Aorta (tissue), 5 donors: ENCODE measurements at regions not wholly inside any gene's neighbourhood (a gene's known extent, or its start where the extent isn't known, plus 50 kb on each side); places are given as distances from the start of the nearest gene placed in this dataset.

ENCODE experiments used
- ATAC-seq: fragments of 200-7000 bp; cut with Tn5 transposase; one replicate; pipeline ENCODE4 v1.9.1; 2022; ENCODE audit warnings: moderate library complexity; ENCODE audit not compliant: low FRiP score
- DNase-seq, 2 donors: peaks; one replicate each; pipeline ENCODE4 v3.0.0-alpha.2; 2020
- H3K27ac ChIP-seq, 2 donors: one replicate each; pipeline ENCODE4 v1.5.1; 2013; ENCODE audit warnings: low read length in 2 of 2, mild to moderate bottlenecking in 2 of 2, moderate library complexity in 2 of 2, control low read depth in 1 of 2, inconsistent platforms in 1 of 2, low read depth in 1 of 2
- H3K27me3 ChIP-seq, 2 donors: one replicate each; pipeline ENCODE4 v1.6.1; 2013; ENCODE audit warnings: control low read depth in 1 of 2, low read length in 1 of 2, mild to moderate bottlenecking in 1 of 2, moderate library complexity in 1 of 2; ENCODE audit not compliant: insufficient read depth in 2 of 2, control insufficient read depth in 1 of 2
- H3K36me3 ChIP-seq, 2 donors: one replicate each; pipeline ENCODE4 v1.6.1; 2013; ENCODE audit warnings: control low read depth in 1 of 2, low read length in 1 of 2, mild to moderate bottlenecking in 1 of 2; ENCODE audit not compliant: insufficient read depth in 2 of 2, control insufficient read depth in 1 of 2
- H3K4me1 ChIP-seq, 2 donors: one replicate each; pipeline ENCODE4 v1.6.1; 2013; ENCODE audit warnings: low read length in 2 of 2, control low read depth in 1 of 2, mild to moderate bottlenecking in 1 of 2, moderate library complexity in 1 of 2; ENCODE audit not compliant: insufficient read depth in 2 of 2, control insufficient read depth in 1 of 2
- H3K4me3 ChIP-seq, 2 donors: one replicate each; pipeline ENCODE4 v1.5.1; 2013; ENCODE audit warnings: low read length in 2 of 2, control low read depth in 1 of 2, mild to moderate bottlenecking in 1 of 2
- H3K9me3 ChIP-seq: one replicate; pipeline ENCODE4 v1.6.1; 2013; ENCODE audit warnings: mild to moderate bottlenecking, low read length; ENCODE audit not compliant: control insufficient read depth
- WGBS, 2 donors: extraction: QIAGEN DNeasy Blood & Tissue Kit; methylation state at CpG; one replicate each; pipeline ENCODE4 v1.1.7; 2013; 5-methylcytosine and 5-hydroxymethylcytosine counted together
- intact Hi-C, 2 donors: fragments of 100-400 bp; cut with DNase I; formaldehyde crosslinking; loops; one replicate each; pipeline versions ENCODE4 v1.14.2 to v1.15.0; 2022
- donor health status: healthy with polysubstance abuse.
- donor health status: Bipolar disorder and iron deficiency.
- donor health status: DM: no; HTN: no; CAD: no.
- donor health status: DM: no; HTN: no; CAD: no.
- donor health status: DM: yes; HTN: yes; CAD: no.

DNA sequence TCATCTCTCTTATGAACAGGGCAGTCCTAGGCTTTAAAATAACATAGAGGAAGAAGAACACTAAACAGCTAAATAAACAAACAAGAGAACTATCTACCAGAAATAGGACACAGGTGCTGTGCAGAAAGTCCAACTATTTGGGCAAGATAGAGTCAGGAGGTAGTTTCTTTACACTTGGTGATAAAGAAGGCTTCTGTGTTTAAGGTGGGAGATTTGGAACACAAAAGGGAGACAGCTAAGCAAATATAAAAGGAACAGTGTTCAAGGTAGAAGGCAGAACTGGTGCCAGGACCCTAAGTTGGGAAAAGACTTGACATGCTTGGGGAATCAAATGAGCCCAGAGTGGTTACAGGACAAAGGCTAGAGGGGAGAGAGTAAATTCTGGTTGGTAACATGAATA, 110.5 kb downstream of the MANEA start:
- Histone ChIP-seq H3K4me3 (no peak overlapping the region), H3K9me3 (no peaks in the 10 kb centered on the region), H3K4me1 (no peaks in the 10 kb centered on the region), H3K27me3 (peaks cover 0 to 1% of the 10 kb centered on the region in 2 donors), H3K36me3 (no peaks in the 10 kb centered on the region), H3K27ac (no peak overlapping the region)
- ATAC-seq (no peak), DNase-seq (no peak)
- intact Hi-C loops: no loop called here

DNA sequence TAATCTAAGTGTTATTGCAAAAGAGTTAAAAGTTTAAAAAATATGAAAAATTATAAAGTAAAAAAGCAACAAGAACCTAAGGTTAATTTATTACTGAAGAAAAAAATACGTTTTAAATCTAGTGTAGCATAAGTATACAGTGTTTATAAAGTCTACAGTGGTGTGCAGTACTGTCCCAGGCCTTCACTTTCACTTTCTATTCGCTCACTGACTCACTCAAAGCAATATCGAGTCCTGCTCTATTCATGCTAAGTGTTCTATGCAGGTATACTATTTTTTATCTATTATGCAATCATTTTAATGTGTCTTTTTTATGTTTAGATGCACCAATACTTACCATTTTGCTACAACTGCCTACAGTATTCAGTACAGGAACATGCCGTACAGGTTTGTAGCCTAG, 113.0 kb downstream of the MANEA start:
- 68 to 72% methylated on average over 4 of the region's 4 CpGs for WGBS, 2 donors
- no peaks in the 10 kb centered on the region for H3K9me3 ChIP-seq

DNA sequence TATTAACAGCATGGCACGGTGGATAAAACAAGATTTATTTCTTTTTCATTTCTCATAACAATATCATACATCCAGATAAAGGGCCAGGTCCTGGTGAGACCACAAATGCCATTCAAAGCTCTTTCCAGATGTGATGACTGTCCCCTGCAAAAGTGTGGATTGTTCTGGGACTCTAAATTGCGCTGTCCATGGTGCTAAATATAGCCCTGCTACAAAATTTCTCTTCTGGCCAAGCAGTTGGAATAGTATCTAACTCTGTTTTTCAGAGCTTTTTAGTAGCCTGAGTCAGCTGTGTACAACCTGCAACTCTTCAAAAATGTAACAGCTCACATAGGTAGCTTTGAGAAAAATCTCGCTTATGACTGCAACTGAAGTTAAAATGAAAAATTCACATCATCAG, 115.8 kb downstream of the MANEA start:
- Histone ChIP-seq H3K4me3 (no peak overlapping the region), H3K27ac (no peak overlapping the region), H3K36me3 (no peaks in the 10 kb centered on the region), H3K27me3 (no peaks in the 10 kb centered on the region), H3K9me3 (no peaks in the 10 kb centered on the region), H3K4me1 (no peaks in the 10 kb centered on the region)
- ATAC-seq: no peak
- WGBS, 2 donors: 47 to 50% methylated on average over 3 of the region's 3 CpGs
- no peak for DNase-seq
- intact Hi-C loops: no loop called here

More for the DNA sequence above, 113.0 kb downstream of the MANEA start:
- Histone ChIP-seq H3K27me3 (no peaks in the 10 kb centered on the region), H3K4me3 (no peak overlapping the region), H3K36me3 (no peaks in the 10 kb centered on the region), H3K4me1 (no peaks in the 10 kb centered on the region), H3K27ac (no peak overlapping the region)
- no peak for DNase-seq
- intact Hi-C loops: no loop called here
- no peak for ATAC-seq

DNA sequence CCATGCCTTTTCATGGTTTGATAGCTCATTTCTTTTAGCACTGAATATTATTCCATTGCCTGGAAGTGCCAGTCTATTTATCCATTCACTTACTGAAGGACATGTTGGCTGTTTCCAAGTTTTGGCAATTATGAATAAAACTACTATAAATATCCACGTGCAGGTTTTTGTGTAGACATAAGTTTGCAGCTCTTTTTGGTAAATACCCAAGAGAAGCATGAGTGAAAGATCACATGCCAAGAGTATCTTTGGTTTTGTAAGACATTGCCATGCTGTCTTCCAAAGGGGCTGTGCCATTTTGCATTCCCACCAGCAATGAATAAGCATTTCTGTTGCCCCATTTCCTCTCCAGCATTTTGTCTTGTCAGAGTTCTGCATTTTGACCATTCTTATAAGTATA, 120.9 kb downstream of the MANEA start:
- H3K36me3 ChIP-seq: no peaks in the 10 kb centered on the region
- no peak for ATAC-seq
- H3K4me1 ChIP-seq: no peaks in the 10 kb centered on the region
- no peaks in the 10 kb centered on the region for H3K27me3 ChIP-seq
- DNase-seq: no peak
- 0 to 2% methylated on average over 1 of the region's 1 CpG for WGBS, 2 donors
- no peaks in the 10 kb centered on the region for H3K9me3 ChIP-seq
- no peak overlapping the region for H3K4me3 ChIP-seq
- no peak overlapping the region for H3K27ac ChIP-seq
- intact Hi-C loops: no loop called here

DNA sequence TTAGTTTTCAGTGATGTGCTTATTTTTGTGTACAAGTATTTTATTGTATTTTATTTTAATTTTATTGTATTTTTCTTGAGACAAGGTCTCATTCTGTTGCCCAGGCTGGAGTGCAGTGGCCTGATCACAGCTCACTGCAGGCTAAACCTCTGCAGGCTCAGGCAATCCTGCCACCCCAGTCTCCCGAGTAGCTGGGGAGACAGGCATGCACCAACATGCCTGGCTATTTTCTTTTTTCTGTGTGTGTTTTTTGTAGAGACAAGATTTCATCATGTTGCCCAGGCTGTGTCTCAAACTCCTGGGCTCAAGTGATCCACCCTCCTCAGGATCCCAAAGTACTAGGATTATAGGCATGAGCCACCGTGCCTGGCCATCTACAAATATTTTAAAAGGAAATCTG, 146.3 kb downstream of the MANEA start:
- Histone ChIP-seq H3K27me3 (no peaks in the 10 kb centered on the region), H3K4me3 (no peak overlapping the region), H3K27ac (no peak overlapping the region), H3K4me1 (no peaks in the 10 kb centered on the region), H3K36me3 (no peaks in the 10 kb centered on the region), H3K9me3 (no peaks in the 10 kb centered on the region)
- no peak for ATAC-seq
- intact Hi-C loops: no loop called here
- DNase-seq: no peak
- WGBS, 2 donors: 49 to 55% methylated on average over 2 of the region's 2 CpGs

DNA sequence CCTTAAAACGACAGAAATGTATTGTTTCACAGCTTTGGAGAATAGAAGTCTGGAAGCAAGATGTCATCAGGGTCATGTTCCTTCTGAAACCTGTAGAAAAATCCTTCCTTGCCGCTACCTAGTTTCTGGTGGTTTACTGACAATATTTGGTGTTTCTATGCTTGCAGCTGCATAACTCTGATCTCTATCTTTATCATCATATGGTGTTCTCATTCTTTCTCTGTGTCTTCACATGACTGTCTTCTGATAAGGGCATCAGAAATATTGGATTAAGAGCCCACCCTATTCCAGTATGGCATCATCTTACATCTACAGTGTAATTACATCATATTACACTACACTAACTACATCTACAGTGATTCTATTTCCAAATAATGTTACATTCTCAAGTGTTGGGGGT, 148.0 kb downstream of the MANEA start:
- intact Hi-C loops: no loop called here
- Histone ChIP-seq H3K9me3 (no peaks in the 10 kb centered on the region), H3K36me3 (no peaks in the 10 kb centered on the region), H3K27ac (no peak overlapping the region), H3K4me1 (no peaks in the 10 kb centered on the region), H3K4me3 (no peak overlapping the region), H3K27me3 (no peaks in the 10 kb centered on the region)
- no peak for ATAC-seq
- no peak for DNase-seq
- WGBS, 2 donors: 64% methylated on average over 2 of the region's 2 CpGs

DNA sequence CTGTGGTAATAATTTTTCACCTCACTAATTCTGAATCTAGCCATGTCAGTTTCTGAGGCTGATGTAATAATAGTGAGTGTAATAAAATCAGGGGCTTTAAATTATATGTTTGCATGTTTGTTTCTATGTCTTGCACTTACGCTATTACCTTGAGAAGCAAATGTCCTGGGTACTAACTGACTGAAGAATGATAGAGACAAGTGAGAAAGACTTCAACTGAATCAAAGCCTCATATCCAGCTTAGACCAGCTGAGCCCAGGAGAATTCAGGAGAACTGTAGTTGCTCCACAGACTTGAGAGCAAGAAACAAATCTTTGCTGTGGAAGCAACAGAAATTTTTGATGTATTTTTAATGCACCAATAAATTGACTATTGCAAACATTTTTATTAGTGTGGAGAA, 162.8 kb downstream of the MANEA start:
- intact Hi-C loops: no loop called here
- ATAC-seq: no peak
- H3K4me3 ChIP-seq: no peak overlapping the region
- H3K27ac ChIP-seq: no peak overlapping the region
- H3K27me3 ChIP-seq: no peaks in the 10 kb centered on the region
- H3K9me3 ChIP-seq: no peaks in the 10 kb centered on the region
- 81 to 85% methylated on average over 1 of the region's 1 CpG for WGBS, 2 donors
- no peak for DNase-seq
- H3K36me3 ChIP-seq: no peaks in the 10 kb centered on the region
- H3K4me1 ChIP-seq: no peaks in the 10 kb centered on the region

DNA sequence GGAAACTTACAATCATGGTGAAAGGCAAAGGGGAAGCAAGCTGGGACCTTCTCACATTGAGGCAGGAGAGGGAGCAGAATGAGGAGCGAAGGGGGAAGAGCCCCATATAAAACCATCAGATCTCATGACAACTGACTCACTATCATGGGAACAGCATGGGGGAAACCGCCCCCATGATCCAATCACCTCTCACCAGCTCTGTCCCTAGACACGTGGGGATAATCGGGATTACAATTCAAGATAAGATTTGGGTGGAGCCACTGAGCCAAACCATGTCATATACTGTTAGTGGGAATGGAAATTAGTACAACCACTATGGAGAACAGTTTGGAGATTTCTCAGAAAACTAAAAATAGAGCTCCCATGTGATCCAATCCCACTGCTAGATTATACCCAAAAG, 163.7 kb downstream of the MANEA start:
- DNase-seq (no peak), ATAC-seq (no peak)
- no peak overlapping the region for H3K4me3 ChIP-seq
- no peaks in the 10 kb centered on the region for H3K36me3 ChIP-seq
- no peaks in the 10 kb centered on the region for H3K27me3 ChIP-seq
- intact Hi-C loops: no loop called here
- H3K27ac ChIP-seq: no peak overlapping the region
- WGBS, 2 donors: 60 to 63% methylated on average over 4 of the region's 4 CpGs
- H3K4me1 ChIP-seq: no peaks in the 10 kb centered on the region
- no peaks in the 10 kb centered on the region for H3K9me3 ChIP-seq

DNA sequence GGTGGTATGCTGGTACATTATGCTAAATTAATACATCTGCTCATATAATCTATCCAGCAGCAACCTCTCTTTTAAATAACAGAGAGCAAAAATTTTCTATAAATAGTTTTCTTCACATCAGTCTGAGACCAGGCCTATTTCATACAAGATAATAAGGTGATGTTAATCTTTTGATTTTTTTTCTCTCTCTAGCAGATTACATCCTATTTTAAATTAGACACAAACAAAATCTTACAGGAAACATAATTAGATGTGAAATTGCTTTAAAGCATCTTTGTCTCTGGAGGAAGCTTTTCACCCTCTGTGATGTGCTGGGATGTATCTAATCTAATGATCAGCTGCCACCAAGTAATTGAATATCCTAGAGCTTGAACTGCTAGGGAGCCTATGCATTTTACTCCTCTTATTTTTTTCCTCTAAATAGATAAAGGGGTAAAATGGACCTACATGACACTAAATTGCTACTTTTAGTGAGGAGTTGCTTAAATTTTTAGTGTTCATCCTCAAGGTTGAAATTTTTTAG, 165.5 kb downstream of the MANEA start:
- no peaks in the 10 kb centered on the region for H3K36me3 ChIP-seq
- no peaks in the 10 kb centered on the region for H3K4me1 ChIP-seq
- DNase-seq (no peak), ATAC-seq (no peak)
- H3K4me3 ChIP-seq: no peak overlapping the region
- H3K27ac ChIP-seq: no peak overlapping the region
- intact Hi-C loops: no loop called here
- H3K9me3 ChIP-seq: no peaks in the 10 kb centered on the region
- H3K27me3 ChIP-seq: no peaks in the 10 kb centered on the region
